Peyer's patch (tissue), 4 donors: ENCODE measurements at regions not wholly inside any gene's neighbourhood (a gene's known extent, or its start where the extent isn't known, plus 50 kb on each side); places are given as distances from the start of the nearest gene placed in this dataset.

ENCODE experiments used
- POLR2A ChIP-seq, 2 donors: fragments of 450-650 bp; IDR thresholded peaks; one replicate each; pipeline ENCODE4 v1.5.1; 2017; ENCODE audit warnings: antibody characterized with exemption in 2 of 2, mild to moderate bottlenecking in 2 of 2, moderate library complexity in 2 of 2
- TF ChIP-seq, protein P1 (sequence below), 6 experiments: fragments of 450-650 bp in 4 of 6; fragments of 200-600 bp in 2 of 6; sonication (generic) in 1 of 6; IDR thresholded peaks; one replicate each; pipeline ENCODE4 v1.5.1; 2017 to 2019; ENCODE audit warnings: antibody characterized with exemption in 6 of 6, mild to moderate bottlenecking in 3 of 6, moderate library complexity in 1 of 6

DNA sequence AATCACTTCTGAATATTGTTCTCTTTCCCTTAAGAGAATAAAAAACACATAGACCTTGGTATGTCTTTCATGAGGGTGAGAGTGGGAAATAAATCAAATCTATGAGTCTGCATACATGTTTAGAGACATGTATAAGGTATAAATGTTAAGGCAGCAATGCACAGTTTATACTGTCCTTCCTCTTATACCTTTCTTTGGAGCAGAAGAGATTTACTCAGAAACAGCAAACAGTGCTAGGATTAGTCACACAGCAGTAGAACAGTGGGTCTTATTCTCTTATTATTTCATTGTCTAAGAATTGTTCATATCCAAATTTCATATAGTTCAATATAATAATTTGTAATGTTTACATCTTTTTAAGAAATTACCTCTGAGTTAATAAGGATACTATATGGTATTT is 126.7 kb upstream of the TMEM196 start:
- TF ChIP-seq, protein P1, sequence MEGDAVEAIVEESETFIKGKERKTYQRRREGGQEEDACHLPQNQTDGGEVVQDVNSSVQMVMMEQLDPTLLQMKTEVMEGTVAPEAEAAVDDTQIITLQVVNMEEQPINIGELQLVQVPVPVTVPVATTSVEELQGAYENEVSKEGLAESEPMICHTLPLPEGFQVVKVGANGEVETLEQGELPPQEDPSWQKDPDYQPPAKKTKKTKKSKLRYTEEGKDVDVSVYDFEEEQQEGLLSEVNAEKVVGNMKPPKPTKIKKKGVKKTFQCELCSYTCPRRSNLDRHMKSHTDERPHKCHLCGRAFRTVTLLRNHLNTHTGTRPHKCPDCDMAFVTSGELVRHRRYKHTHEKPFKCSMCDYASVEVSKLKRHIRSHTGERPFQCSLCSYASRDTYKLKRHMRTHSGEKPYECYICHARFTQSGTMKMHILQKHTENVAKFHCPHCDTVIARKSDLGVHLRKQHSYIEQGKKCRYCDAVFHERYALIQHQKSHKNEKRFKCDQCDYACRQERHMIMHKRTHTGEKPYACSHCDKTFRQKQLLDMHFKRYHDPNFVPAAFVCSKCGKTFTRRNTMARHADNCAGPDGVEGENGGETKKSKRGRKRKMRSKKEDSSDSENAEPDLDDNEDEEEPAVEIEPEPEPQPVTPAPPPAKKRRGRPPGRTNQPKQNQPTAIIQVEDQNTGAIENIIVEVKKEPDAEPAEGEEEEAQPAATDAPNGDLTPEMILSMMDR (IDR thresholded peaks at IDR 0.05), result no peak
- no peak for TF ChIP-seq POLR2A (IDR thresholded peaks at IDR 0.05)
